NCI-H2081 treated with DMSO at 0.1 percent for 48 hours (cell line): ENCODE measurements at regions not wholly inside any gene's neighbourhood (a gene's known extent, or its start where the extent isn't known, plus 50 kb on each side); places are given as distances from the start of the nearest gene placed in this dataset.
"Not testable (repeated sequence)": the region's sequence is repeated elsewhere in the genome, so short reads cannot be mapped to it uniquely, and the experiment has no call there.

Experiments used
- DNase-seq: peaks from one replicate; lab custom pipeline; 2025; lab: John Stamatoyannopoulos, UW

DNA sequence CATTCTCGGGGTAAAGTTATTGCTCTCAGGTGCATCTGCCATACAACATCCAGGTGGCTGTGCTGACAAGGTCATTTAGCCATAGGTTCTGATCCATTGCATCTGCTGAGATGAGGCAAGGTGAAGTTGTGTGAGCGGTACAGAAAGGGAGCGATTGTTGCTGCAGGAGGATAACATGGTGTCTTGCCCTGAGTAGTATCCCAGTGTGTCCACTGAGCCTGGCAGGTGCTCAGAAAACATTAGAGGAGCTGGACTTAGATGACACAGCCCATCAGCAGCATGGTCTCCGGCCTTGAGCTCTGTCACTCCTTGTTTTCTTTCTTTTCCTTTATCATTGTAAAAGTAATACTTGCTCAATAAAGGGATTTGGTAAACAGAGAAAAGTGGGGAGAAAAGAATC is 161.1 kb upstream of the ATP10A start:
- DNase-seq, result no peak

GRCh38 chr15:26023691-26024090 is 160.6 kb upstream of the ATP10A start:
- DNase-seq, result no peak

GRCh38 chr15:26023231-26023630 is 160.1 kb upstream of the ATP10A start:
- DNase-seq, result no peak

DNA sequence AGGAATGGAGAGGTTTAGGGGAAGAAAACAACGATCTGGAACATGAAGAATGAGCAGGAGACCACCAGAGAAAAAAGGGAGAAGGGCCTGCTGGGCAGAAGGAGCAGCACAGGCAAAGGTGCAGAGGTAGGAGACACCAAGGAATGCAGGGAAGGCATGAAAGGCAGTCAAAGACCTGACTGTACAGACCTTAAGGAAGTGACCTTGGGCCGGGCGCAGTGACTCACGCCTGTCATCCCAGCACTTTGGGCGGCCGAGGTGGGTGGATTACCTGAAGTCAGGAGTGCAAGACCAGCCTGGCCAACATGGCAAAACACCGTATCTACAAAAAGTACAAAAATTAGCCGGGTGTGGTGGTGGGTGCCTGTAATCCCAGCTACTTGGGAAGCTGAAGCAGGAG is 157.7 kb upstream of the ATP10A start:
- no peak for DNase-seq

- no peak for DNase-seq
Observed at GRCh38 chr15:26017665-26018064, 154.5 kb upstream of the ATP10A start.

GRCh38 chr15:26015516-26016075 is 152.5 kb upstream of the ATP10A start:
- no peak for DNase-seq

GRCh38 chr15:26013981-26014380 is 150.9 kb upstream of the ATP10A start:
- no peak for DNase-seq

GRCh38 chr15:26011916-26012315 is 148.8 kb upstream of the ATP10A start:
- DNase-seq, result no peak

- DNase-seq, result no peak
Observed at GRCh38 chr15:26007151-26007550, 144.0 kb upstream of the ATP10A start.

- DNase-seq, result no peak
Observed at GRCh38 chr15:26001201-26001600, 138.1 kb upstream of the ATP10A start.

GRCh38 chr15:25993506-25993905 is 130.4 kb upstream of the ATP10A start:
- no peak for DNase-seq

DNA sequence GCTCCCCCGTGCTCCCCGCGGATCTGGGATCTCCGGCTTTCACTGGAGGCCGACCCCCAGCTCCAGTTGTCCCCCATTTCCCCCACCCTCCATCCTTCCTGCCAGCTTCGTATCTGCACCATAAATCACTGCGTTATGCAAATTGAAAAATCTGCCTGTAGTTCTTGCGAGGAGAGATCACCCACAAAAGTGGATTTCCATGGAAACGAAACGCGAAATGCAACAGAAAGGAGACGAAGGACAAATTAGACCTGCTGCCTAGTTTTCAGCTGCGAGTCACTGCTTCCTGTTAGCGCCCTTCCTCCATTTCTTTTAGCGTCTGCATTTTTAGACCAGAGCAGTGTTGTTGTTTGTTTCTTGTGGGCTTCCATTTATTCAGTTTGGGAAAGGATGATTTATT is 127.1 kb upstream of the ATP10A start:
- no peak for DNase-seq

DNA sequence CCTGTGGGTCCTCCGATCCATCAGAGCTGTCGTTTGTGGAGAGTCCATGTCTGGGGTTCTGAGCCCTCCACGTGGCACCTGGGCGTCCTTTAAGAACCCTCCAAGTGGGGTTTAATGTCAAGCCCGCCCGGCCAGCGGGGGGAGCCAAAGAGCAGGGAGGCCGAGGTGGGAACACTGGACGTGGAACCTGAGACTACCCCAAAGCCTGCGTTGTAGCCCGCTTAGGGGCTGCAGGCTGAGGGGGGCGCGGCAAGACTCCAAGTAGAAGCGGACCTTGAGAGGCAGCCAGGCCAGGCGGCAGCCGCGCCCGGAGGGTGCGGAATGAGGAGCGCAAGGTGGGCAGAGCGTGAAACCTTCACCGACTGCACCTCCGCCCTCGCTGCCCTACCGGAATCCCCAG is 126.2 kb upstream of the ATP10A start:
- no peak for DNase-seq

GRCh38 chr15:25988716-25989115 is 125.6 kb upstream of the ATP10A start:
- not testable (repeated sequence) for DNase-seq

DNA sequence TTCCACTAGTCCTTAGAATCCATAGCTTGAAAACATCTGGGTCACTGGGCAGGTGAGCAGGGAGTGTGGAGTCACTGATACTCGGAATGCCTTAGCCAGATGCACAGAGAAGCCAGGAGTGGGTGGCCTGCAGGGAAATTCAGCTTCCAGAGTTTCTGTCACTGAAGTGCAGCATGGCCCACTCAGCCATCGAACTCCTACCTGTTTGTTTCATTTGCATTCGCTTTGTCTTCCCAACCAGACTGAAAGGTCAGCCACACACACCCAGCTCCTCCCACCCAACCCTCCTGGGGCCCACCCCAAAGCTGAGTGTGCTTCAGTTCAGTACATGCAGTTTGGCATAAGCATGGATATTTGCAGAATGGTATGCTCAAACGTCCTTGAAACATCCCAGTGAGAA is 124.5 kb upstream of the ATP10A start:
- DNase-seq, result no peak

DNA sequence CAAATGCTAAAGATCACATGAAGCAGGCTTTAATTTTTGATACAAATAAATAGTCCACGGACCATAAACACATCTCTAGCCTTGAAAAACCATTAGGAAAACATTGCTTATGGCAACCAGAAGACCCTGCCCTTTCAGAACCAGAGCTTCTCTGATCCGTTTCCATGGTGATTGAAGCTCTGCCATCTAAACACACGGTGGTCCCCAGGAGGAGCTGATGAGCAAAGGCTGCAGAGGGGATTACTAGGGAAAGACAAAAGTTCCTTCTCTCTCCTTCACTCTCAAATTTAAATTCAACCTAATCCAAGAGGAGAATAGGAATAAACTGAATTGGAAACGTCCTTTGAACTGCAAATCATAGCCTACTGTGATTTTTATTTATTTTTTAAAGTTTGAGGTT is 122.0 kb upstream of the ATP10A start:
- no peak for DNase-seq

DNA sequence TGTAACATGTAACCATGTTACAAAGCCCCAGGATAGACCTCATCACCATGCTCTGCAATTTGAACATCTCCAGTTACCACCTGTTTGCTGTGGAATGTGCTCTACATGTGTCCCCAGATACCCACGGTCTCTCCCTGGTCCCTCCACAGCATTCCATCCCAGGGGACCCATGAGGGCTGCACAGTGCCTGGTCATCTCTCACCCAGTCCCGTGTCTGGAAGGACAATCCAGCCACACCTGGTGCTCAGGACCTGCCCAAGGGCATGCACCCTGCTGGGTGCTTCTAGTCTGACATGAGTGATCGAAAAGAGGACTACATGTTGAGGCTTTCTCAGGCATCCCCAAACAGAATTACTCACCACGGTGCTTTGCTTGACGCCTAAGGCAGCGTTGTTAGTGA is 119.6 kb upstream of the ATP10A start:
- DNase-seq, result no peak

GRCh38 chr15:25981114-25981513 is 118.0 kb upstream of the ATP10A start:
- DNase-seq, result no peak

GRCh38 chr15:25972141-25972675 is 109.1 kb upstream of the ATP10A start:
- DNase-seq, result no peak

DNA sequence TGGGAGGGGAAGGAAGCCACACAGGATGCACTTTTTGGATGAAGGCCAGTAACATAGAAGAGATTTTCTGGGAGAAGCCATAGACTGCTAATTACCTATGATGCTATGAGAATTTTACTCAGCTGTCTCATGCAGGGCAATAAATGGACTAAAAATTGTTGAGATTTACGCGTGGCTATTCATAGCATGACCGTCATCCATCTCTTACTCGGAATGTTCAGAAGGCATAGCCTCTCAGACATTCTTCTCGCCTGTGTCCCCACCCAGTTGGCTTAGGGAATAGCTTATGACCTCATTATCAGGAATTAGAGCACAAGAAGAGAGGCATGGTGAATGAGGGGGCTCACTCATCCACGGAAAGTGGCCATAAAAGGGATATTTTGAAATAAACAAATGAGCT is 107.9 kb upstream of the ATP10A start:
- DNase-seq, result no peak

GRCh38 chr15:25969886-25970285 is 106.8 kb upstream of the ATP10A start:
- no peak for DNase-seq

DNA sequence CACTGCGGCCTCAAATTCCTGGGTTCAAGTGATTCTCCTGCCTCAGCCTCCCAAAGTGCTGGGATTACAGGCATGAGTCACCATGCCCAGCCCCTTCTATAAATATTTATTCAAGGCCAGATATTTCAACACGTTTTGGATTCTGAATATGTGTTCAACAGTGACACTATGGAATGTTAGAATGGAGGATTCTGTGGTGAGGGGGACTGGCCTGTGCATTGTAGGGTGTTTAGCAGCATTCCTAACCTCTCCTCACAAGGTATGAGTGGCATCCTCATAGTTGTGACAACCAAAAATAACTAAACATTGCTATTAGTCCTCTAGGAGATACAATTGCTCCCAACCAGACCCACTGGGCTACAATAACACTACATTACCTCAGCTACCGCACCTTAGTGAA is 104.0 kb upstream of the ATP10A start:
- no peak for DNase-seq

DNA sequence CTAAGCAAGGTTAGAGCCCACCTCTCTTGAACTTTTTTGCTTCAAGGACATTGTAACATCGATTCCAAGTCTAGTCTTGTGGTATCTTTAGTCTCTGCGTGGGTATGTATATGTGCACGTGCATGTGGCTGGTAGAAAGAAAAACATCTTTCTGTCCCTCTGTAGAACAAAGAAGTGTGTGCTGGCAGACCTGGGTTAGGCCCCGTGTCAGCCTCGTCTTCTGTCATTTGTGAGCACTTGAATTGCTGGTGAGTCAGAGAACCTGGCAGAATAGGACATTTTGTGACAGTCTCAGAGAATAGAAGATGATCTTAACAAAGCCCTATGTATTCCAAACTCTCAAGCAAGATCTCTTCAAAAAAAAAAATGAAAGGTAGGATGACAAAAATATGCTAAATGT is 102.2 kb upstream of the ATP10A start:
- no peak for DNase-seq

GRCh38 chr15:25960273-25960672 is 97.1 kb upstream of the ATP10A start:
- DNase-seq, result no peak

DNA sequence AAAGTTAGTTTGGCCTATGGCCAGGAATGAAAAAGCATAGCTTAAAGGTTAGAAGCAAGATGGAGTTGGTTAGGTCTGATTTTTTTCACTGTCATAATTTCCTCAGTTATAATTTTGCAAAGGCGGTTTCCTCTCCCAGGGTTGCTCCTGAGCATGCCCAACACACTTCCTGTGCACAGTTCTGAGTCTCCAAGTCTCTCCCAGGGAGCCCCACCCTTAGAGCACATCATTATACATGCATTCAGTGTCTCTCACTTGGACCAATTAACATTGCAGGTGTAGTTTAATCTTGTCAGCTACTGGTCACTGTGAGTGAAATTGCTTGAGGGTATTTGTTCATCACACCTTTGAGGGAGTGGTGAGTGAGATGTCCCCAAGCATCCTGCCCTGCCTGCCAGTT is 96.0 kb upstream of the ATP10A start:
- no peak for DNase-seq
